SJCRH30 (cell line): ENCODE measurements at regions not wholly inside any gene's neighbourhood (a gene's known extent, or its start where the extent isn't known, plus 50 kb on each side); places are given as distances from the start of the nearest gene placed in this dataset.
"Not testable (repeated sequence)": the region's sequence is repeated elsewhere in the genome, so short reads cannot be mapped to it uniquely, and the experiment has no call there.

Experiments used
- DNase-seq, 2 experiments: peaks; one replicate each; pipeline ENCODE4 v3.0.0-alpha.2; 2015 to 2020
- H3K27ac ChIP-seq: fragments of 250-450 bp; sonication (Bioruptor Pico); 2 replicates; pipeline ENCODE4 v1.5.1; 2020; ENCODE audit warnings: mild to moderate bottlenecking, moderate library complexity
- H3K27me3 ChIP-seq: fragments of 250-450 bp; sonication (Bioruptor Pico); 2 replicates; pipeline ENCODE4 v1.5.1; 2020; ENCODE audit warnings: mild to moderate bottlenecking, moderate library complexity
- H3K36me3 ChIP-seq: fragments of 250-450 bp; sonication (Bioruptor Pico); 2 replicates; pipeline ENCODE4 v1.5.1; 2020; ENCODE audit warnings: mild to moderate bottlenecking, moderate library complexity
- H3K4me1 ChIP-seq: fragments of 250-450 bp; sonication (Bioruptor Pico); 2 replicates; pipeline ENCODE4 v1.5.1; 2020; ENCODE audit warnings: mild to moderate bottlenecking, moderate library complexity
- H3K4me3 ChIP-seq: fragments of 250-450 bp; sonication (Bioruptor Pico); 2 replicates; pipeline ENCODE4 v1.5.1; 2020; ENCODE audit warnings: mild to moderate bottlenecking, moderate library complexity
- H3K9me3 ChIP-seq: fragments of 250-450 bp; sonication (Bioruptor Pico); replicated peaks from 2 replicates; pipeline ENCODE4 v1.5.1; 2020; ENCODE audit warnings: mild to moderate bottlenecking, moderate library complexity

GRCh38 chrX:35357656-35358055 is 415.1 kb downstream of the FAM47B start:
- Histone ChIP-seq H3K27ac (no peak overlapping the region), H3K27me3 (no peaks in the 10 kb centered on the region), H3K36me3 (no peaks in the 10 kb centered on the region), H3K4me3 (no peak overlapping the region), H3K4me1 (no peaks in the 10 kb centered on the region), H3K9me3 (no peaks in the 10 kb centered on the region)
- no peak for DNase-seq

- H3K27ac ChIP-seq = no peak overlapping the region
- no peaks in the 10 kb centered on the region for H3K36me3 ChIP-seq
- no peak overlapping the region for H3K4me3 ChIP-seq
- DNase-seq = no peak
- no peaks in the 10 kb centered on the region for H3K27me3 ChIP-seq
- no peaks in the 10 kb centered on the region for H3K9me3 ChIP-seq
- H3K4me1 ChIP-seq = no peaks in the 10 kb centered on the region
Measured at GRCh38 chrX:35362866-35363265, 420.3 kb downstream of the FAM47B start.

- Histone ChIP-seq H3K36me3 (no peaks in the 10 kb centered on the region), H3K9me3 (no peaks in the 10 kb centered on the region), H3K4me1 (no peaks in the 10 kb centered on the region), H3K4me3 (no peak overlapping the region), H3K27ac (no peak overlapping the region), H3K27me3 (no peaks in the 10 kb centered on the region)
- no peak for DNase-seq
Measured at GRCh38 chrX:35374116-35374515, 424.0 kb upstream of the MAGEB16 start.

- Histone ChIP-seq H3K4me3 (no peak overlapping the region), H3K9me3 (no peaks in the 10 kb centered on the region), H3K27me3 (no peaks in the 10 kb centered on the region), H3K4me1 (no peaks in the 10 kb centered on the region), H3K27ac (no peak overlapping the region), H3K36me3 (no peaks in the 10 kb centered on the region)
- DNase-seq = peak in 1 of 2 experiments; percentile 30
Measured at GRCh38 chrX:35380808-35381700, 417.1 kb upstream of the MAGEB16 start.

- not testable (repeated sequence) for H3K36me3 ChIP-seq, H3K4me1 ChIP-seq, H3K27me3 ChIP-seq, DNase-seq, H3K4me3 ChIP-seq, H3K9me3 ChIP-seq, H3K27ac ChIP-seq
Measured at GRCh38 chrX:35381709-35382108, 416.4 kb upstream of the MAGEB16 start.

- peak; percentile 3 to 30 for DNase-seq
- Histone ChIP-seq H3K4me3 (no peak overlapping the region), H3K9me3 (no peaks in the 10 kb centered on the region), H3K27me3 (no peaks in the 10 kb centered on the region), H3K36me3 (no peaks in the 10 kb centered on the region), H3K27ac (no peak overlapping the region), H3K4me1 (no peaks in the 10 kb centered on the region)
Measured at GRCh38 chrX:35382966-35383365, 415.2 kb upstream of the MAGEB16 start.

GRCh38 chrX:35392232-35392631 is 405.9 kb upstream of the MAGEB16 start:
- no peak for DNase-seq
- no peaks in the 10 kb centered on the region for H3K9me3 ChIP-seq
- H3K27ac ChIP-seq = no peak overlapping the region
- no peaks in the 10 kb centered on the region for H3K27me3 ChIP-seq
- H3K4me1 ChIP-seq = no peaks in the 10 kb centered on the region
- H3K4me3 ChIP-seq = no peak overlapping the region
- no peaks in the 10 kb centered on the region for H3K36me3 ChIP-seq

GRCh38 chrX:35406386-35406785 is 391.8 kb upstream of the MAGEB16 start:
- no peak for DNase-seq
- Histone ChIP-seq H3K4me1 (no peaks in the 10 kb centered on the region), H3K27me3 (no peaks in the 10 kb centered on the region), H3K9me3 (no peaks in the 10 kb centered on the region), H3K27ac (no peak overlapping the region), H3K4me3 (no peak overlapping the region), H3K36me3 (no peaks in the 10 kb centered on the region)

- H3K4me1 ChIP-seq = no peaks in the 10 kb centered on the region
- H3K36me3 ChIP-seq = no peaks in the 10 kb centered on the region
- H3K27ac ChIP-seq = no peak overlapping the region
- H3K4me3 ChIP-seq = no peak overlapping the region
- H3K9me3 ChIP-seq = no peaks in the 10 kb centered on the region
- no peak for DNase-seq
- no peaks in the 10 kb centered on the region for H3K27me3 ChIP-seq
Measured at GRCh38 chrX:35416782-35417181, 381.4 kb upstream of the MAGEB16 start.

GRCh38 chrX:35432056-35432455 is 366.1 kb upstream of the MAGEB16 start:
- no peak overlapping the region for H3K27ac ChIP-seq
- H3K9me3 ChIP-seq = no peaks in the 10 kb centered on the region
- no peak for DNase-seq
- H3K36me3 ChIP-seq = no peaks in the 10 kb centered on the region
- H3K4me3 ChIP-seq = no peak overlapping the region
- H3K4me1 ChIP-seq = no peaks in the 10 kb centered on the region
- H3K27me3 ChIP-seq = no peaks in the 10 kb centered on the region

GRCh38 chrX:35439034-35439660 is 359.0 kb upstream of the MAGEB16 start:
- Histone ChIP-seq H3K4me1 (no peaks in the 10 kb centered on the region), H3K4me3 (no peak overlapping the region), H3K27ac (no peak overlapping the region), H3K36me3 (no peaks in the 10 kb centered on the region), H3K27me3 (no peaks in the 10 kb centered on the region), H3K9me3 (no peaks in the 10 kb centered on the region)
- no peak for DNase-seq

- no peak overlapping the region for H3K4me3 ChIP-seq
- no peak for DNase-seq
- no peaks in the 10 kb centered on the region for H3K9me3 ChIP-seq
- no peak overlapping the region for H3K27ac ChIP-seq
- no peaks in the 10 kb centered on the region for H3K4me1 ChIP-seq
- H3K36me3 ChIP-seq = no peaks in the 10 kb centered on the region
- no peaks in the 10 kb centered on the region for H3K27me3 ChIP-seq
Measured at GRCh38 chrX:35439692-35440091, 358.4 kb upstream of the MAGEB16 start.

GRCh38 chrX:35442421-35442820 is 355.7 kb upstream of the MAGEB16 start:
- Histone ChIP-seq H3K4me3 (no peak overlapping the region), H3K27me3 (no peaks in the 10 kb centered on the region), H3K27ac (no peak overlapping the region), H3K4me1 (no peaks in the 10 kb centered on the region), H3K36me3 (no peaks in the 10 kb centered on the region), H3K9me3 (no peaks in the 10 kb centered on the region)
- DNase-seq = no peak

- DNase-seq, H3K27ac ChIP-seq, H3K4me3 ChIP-seq, H3K36me3 ChIP-seq, H3K27me3 ChIP-seq, H3K9me3 ChIP-seq, H3K4me1 ChIP-seq: not testable (repeated sequence)
Measured at GRCh38 chrX:35443091-35443582, 355.0 kb upstream of the MAGEB16 start.

GRCh38 chrX:35444671-35445355 is 353.3 kb upstream of the MAGEB16 start:
- H3K27me3 ChIP-seq = no peaks in the 10 kb centered on the region

More at GRCh38 chrX:35444671-35445355, 353.3 kb upstream of the MAGEB16 start:
- DNase-seq = no peak
- Histone ChIP-seq H3K36me3 (no peaks in the 10 kb centered on the region), H3K4me3 (no peak overlapping the region), H3K9me3 (no peaks in the 10 kb centered on the region), H3K4me1 (no peaks in the 10 kb centered on the region), H3K27ac (no peak overlapping the region)
